GM12865 (cell line): ENCODE measurements at regions not wholly inside any gene's neighbourhood (a gene's known extent, or its start where the extent isn't known, plus 50 kb on each side); places are given as distances from the start of the nearest gene placed in this dataset.
"Not testable (repeated sequence)": the region's sequence is repeated elsewhere in the genome, so short reads cannot be mapped to it uniquely, and the experiment has no call there.

Source experiments
- DNase-seq: peaks from one replicate; pipeline ENCODE4 v3.0.0; 2010; ENCODE audit warnings: low read depth
- H3K4me3 ChIP-seq: 2 replicates; pipeline ENCODE4 v1.5.1; 2011; ENCODE audit warnings: mild to moderate bottlenecking, low read depth, low read length, control low read depth
- CTCF ChIP-seq: IDR thresholded peaks from 2 replicates; pipeline ENCODE4 v1.5.1; 2011; ENCODE audit warnings: low read length, control low read depth, low read depth, inconsistent platforms; ENCODE audit not compliant: insufficient read depth; ENCODE audit errors: missing control alignments

GRCh38 chr5:124110942-124111341, 599.0 kb downstream of the CSNK1G3 start:
- no peak for DNase-seq
- no peak for TF ChIP-seq CTCF
- no peak overlapping the region for H3K4me3 ChIP-seq

- H3K4me3 ChIP-seq = no peak overlapping the region
- TF ChIP-seq CTCF = no peak
- no peak for DNase-seq
These were observed 593.3 kb downstream of the CSNK1G3 start for GRCh38 chr5:124105326-124105725.

- no peak for DNase-seq
- no peak for TF ChIP-seq CTCF
- H3K4me3 ChIP-seq = no peak overlapping the region
These were observed 592.8 kb downstream of the CSNK1G3 start for GRCh38 chr5:124104821-124105220.

GRCh38 chr5:124104344-124104743, 592.4 kb downstream of the CSNK1G3 start:
- TF ChIP-seq CTCF = no peak
- no peak overlapping the region for H3K4me3 ChIP-seq

GRCh38 chr5:124103671-124104070, 591.7 kb downstream of the CSNK1G3 start:
- no peak for DNase-seq
- H3K4me3 ChIP-seq = no peak overlapping the region
- no peak for TF ChIP-seq CTCF

More at GRCh38 chr5:124104344-124104743, 592.4 kb downstream of the CSNK1G3 start:
- no peak for DNase-seq

- not testable (repeated sequence) for DNase-seq, H3K4me3 ChIP-seq
These were observed 591.1 kb downstream of the CSNK1G3 start for GRCh38 chr5:124103056-124103455.

GRCh38 chr5:124102486-124102885, 590.5 kb downstream of the CSNK1G3 start:
- DNase-seq = no peak
- H3K4me3 ChIP-seq = no peak overlapping the region
- TF ChIP-seq CTCF = no peak

GRCh38 chr5:124093658-124094057, 581.7 kb downstream of the CSNK1G3 start:
- DNase-seq = no peak
- H3K4me3 ChIP-seq = no peak overlapping the region
- TF ChIP-seq CTCF = no peak
